ENCODE measurements at regions not wholly inside any gene's neighbourhood (a gene's known extent, or its start where the extent isn't known, plus 50 kb on each side); places are given as distances from the start of the nearest gene placed in this dataset.

DNA sequence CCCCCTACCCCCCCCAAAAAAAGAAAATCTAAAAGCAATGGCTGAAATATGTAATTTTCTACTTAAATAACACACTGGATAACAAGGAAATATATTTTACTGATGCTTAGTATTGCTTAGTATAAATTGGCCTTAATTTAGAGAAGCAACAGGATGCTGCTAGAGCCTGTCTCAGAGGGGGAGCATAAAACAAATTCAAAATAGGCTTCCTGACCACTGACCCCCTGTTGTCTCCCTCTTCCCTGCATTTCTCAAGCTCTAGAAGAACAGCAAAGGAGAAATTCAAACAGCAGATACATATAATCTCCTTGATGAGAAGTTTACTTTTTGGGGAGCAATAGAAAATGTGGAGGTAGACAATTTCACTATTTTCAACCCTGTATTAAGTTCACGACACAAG, 631.1 kb upstream of the GJE1 start:
- TF ChIP-seq, protein P1, sequence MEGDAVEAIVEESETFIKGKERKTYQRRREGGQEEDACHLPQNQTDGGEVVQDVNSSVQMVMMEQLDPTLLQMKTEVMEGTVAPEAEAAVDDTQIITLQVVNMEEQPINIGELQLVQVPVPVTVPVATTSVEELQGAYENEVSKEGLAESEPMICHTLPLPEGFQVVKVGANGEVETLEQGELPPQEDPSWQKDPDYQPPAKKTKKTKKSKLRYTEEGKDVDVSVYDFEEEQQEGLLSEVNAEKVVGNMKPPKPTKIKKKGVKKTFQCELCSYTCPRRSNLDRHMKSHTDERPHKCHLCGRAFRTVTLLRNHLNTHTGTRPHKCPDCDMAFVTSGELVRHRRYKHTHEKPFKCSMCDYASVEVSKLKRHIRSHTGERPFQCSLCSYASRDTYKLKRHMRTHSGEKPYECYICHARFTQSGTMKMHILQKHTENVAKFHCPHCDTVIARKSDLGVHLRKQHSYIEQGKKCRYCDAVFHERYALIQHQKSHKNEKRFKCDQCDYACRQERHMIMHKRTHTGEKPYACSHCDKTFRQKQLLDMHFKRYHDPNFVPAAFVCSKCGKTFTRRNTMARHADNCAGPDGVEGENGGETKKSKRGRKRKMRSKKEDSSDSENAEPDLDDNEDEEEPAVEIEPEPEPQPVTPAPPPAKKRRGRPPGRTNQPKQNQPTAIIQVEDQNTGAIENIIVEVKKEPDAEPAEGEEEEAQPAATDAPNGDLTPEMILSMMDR (IDR thresholded peaks at IDR 0.05; ENCODE audit: insufficient read depth, low read depth, low read length, missing control alignments) = no peak
- DNase-seq (ENCODE audit: low read depth) = no peak
- H3K4me3 ChIP-seq (ENCODE audit: low read depth, low read length) = no peak overlapping the region

DNA sequence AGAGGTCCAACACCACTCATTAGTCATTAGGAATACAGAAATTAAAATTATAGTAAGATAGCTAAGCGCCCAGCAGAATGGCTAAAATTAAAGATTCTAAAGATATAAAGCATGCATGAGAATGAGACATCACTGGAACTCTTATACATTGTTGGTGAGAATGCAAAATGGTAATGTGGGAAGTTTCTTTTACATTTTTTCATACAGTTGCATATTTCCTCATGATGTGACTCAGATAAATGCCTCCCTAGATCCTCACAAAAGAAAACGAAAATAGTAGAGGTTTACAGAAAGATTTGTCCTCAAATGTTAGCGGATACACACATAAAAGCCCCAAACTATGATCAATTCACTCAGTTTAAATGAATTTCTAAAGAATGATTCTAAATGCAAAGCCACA, 633.7 kb upstream of the GJE1 start:
- H3K4me3 ChIP-seq (ENCODE audit: low read depth, low read length) = no peak overlapping the region
- no peak for DNase-seq (ENCODE audit: low read depth)
- TF ChIP-seq, protein P1 (IDR thresholded peaks at IDR 0.05; ENCODE audit: insufficient read depth, low read depth, low read length, missing control alignments) = no peak

DNA sequence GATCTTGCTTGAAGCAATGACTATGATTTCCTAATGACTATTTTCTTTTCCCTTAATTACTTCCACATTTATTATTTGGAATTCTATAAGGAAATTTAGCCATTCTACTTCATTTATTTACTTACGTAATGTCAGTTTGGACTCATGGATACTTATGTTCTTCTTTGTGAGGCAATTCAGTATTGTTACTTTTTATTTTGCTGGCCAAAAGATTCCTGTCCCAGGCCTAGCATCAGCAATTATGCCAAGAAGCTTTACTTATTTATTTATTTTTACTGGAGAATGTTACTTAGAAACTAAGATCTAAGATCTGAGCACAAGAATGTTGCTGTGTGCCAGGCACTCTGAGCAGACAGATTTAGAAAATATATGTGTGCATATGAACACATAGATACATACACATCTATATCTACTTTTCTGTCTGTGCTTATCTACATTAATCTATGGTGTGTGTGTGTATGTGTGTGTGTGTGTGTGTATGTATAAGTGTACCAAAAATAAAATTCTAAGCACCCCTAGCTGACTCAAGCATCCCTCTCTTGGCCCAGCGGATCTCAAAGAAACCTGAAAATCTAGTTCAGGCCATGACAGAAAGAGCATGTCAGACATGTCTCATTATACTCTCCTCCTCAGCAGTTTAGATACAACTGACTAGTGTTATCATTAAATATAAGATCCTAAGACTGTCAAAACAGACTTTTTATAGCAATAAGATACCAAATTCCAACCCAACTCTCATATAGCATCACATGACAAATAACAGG, 640.0 kb upstream of the GJE1 start:
- no peak for DNase-seq (ENCODE audit: low read depth)
- H3K4me3 ChIP-seq (ENCODE audit: low read depth, low read length) = no peak overlapping the region
- TF ChIP-seq, protein P1 (IDR thresholded peaks at IDR 0.05; ENCODE audit: insufficient read depth, low read depth, low read length, missing control alignments) = no peak

DNA sequence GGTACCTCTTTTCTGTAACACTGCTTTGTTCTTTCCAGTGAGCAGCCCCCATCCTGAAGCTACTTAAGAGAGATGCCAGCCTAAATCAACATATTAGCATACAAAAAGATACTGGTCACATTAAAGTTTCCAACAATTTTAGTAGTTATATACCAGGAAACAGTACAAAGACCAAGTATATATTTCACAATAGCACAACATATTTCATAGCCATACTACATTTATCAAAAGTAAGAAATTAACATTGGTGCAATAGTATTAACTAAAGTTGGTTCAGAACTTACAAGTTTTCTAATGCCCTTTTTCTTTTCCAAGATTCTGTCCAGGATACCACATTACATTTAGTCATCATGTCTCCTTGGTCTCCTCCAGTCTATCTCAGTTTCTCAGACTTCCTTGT, 641.0 kb upstream of the GJE1 start:
- DNase-seq (ENCODE audit: low read depth) = no peak
- TF ChIP-seq, protein P1 (IDR thresholded peaks at IDR 0.05; ENCODE audit: insufficient read depth, low read depth, low read length, missing control alignments) = no peak
- no peak overlapping the region for H3K4me3 ChIP-seq (ENCODE audit: low read depth, low read length)

DNA sequence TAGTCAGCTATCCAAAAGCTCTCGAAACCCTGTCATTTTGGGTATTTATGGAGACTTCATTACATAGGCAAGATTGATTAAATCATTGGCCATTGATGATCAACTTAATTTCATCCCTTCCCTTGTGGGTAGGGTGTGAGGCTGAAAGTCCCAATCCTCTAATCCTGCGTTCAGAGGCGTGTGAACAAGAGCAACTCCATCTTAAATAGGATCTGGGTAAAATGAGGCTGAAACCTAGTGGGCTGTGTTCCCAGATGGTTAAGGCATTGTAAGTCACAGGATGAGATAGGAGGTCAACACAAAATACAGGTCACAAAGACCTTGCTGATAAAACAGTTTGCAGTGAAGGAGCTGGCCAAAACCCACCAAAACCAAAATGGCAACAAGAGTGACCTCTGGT, 641.7 kb upstream of the GJE1 start:
- TF ChIP-seq, protein P1 (IDR thresholded peaks at IDR 0.05; ENCODE audit: insufficient read depth, low read depth, low read length, missing control alignments) = no peak
- H3K4me3 ChIP-seq (ENCODE audit: low read depth, low read length) = no peak overlapping the region
- DNase-seq (ENCODE audit: low read depth) = no peak

DNA sequence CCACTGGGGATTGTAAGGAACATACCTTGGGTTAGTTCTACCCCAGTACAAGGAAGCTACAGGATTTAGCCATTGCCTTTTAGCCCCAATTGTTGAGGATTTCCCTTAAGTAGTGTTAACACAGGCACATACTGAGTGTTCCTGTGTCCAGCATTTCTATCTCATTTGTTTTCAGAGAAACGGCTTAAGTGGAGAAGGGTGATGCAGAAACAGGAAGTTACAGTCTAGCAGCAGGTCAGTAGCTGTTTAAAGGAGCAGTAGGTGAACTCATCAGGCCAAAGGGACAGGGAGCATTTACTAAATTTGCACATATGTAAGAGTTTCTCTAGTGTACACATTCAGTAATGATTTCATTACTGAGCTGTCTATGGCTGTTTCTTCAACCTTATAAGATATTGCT, 644.2 kb upstream of the GJE1 start:
- H3K4me3 ChIP-seq (ENCODE audit: low read depth, low read length) = no peak overlapping the region
- DNase-seq (ENCODE audit: low read depth) = peak; percentile 38
- TF ChIP-seq, protein P1 (IDR thresholded peaks at IDR 0.05; ENCODE audit: insufficient read depth, low read depth, low read length, missing control alignments) = no peak

DNA sequence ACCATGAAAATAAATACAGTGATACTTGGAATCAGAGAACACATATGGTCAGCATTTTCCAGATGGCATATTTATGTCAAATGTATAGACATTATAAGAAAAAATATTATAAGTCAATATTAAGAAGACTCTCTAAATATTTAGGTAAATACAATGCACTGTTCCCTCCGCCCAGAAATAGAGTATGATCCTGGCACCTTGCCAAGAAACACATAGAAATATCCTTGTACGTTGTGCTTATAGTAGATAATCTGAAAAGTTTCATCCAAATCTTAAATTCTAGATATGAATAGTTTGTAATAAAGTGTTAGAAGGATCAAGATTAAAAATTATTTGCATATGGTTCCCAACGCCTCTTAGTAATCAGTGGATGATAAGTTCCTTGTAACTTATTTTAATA, 645.8 kb upstream of the GJE1 start:
- TF ChIP-seq, protein P1 (IDR thresholded peaks at IDR 0.05; ENCODE audit: insufficient read depth, low read depth, low read length, missing control alignments) = no peak
- H3K4me3 ChIP-seq (ENCODE audit: low read depth, low read length) = no peak overlapping the region
- DNase-seq (ENCODE audit: low read depth) = no peak

Measured in GM12865 (cell line).